HG02981 (cell line): ENCODE measurements at regions not wholly inside any gene's neighbourhood (a gene's known extent, or its start where the extent isn't known, plus 50 kb on each side); places are given as distances from the start of the nearest gene placed in this dataset.

Source experiments
- ATAC-seq: cut with Tn5 transposase; IDR thresholded peaks from one replicate; pipeline ENCODE4 v1.9.1; 2021; ENCODE audit warnings: mild to moderate bottlenecking, moderate library complexity; ENCODE audit not compliant: unreplicated experiment

DNA sequence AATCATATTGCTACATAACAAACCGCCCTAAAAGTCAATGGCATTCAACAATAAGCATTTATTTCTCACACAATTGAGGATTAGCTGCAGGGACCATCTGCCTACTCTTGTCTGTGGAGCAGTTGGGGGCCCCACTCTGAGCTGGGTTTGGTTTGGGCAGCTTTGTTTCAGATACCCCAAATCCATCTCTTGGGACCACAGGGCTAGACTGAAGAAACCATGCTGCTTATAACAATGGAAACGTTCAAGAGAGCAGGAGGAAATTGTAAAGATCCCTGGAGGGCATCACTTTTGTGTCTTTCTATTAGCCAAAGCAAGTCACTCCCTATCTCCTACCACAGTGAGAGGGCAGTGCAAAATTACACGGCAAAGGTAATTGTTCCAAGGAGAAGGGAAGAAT is 146.5 kb upstream of the MGAT5 start:
- no peak for ATAC-seq

DNA sequence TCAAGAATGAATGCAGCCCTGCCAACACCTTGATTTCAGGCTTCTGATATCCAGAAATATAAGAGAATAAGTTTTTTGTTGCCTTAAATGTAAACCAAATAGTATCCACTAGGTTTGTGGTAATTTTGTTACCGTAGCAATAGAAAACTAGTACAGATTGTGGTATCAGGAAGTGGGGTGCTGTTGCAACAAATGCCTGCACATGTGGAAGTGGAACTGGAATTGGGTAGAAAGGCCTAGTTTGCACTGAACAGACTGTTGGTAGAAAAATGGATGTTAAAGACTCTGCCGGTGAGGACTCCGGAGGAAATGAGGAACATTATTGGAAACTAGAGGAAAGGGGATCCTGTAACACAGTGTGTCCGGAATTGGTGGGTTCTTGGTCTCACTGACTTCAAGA is 145.8 kb upstream of the MGAT5 start:
- ATAC-seq: no peak

DNA sequence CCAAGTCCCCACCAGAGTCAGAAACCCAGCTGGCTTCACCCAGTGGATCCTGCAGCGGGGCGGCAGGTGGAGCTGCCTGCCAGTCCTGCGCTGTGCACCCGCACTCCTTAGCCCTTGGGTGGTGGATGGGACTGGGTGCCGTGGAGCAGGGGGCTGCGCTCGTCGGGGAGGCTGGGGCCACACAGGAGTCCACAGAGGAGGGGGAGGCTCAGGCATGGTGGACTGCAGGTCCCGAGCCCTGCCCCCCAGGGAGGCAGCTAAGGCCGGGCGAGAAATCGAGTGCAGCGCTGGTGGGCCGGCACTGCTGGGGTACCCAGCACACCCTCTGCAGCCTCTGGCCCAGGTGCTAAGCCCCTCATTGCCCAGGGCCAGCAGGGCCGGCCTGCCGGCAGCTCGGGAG is 144.6 kb upstream of the MGAT5 start:
- no peak for ATAC-seq

DNA sequence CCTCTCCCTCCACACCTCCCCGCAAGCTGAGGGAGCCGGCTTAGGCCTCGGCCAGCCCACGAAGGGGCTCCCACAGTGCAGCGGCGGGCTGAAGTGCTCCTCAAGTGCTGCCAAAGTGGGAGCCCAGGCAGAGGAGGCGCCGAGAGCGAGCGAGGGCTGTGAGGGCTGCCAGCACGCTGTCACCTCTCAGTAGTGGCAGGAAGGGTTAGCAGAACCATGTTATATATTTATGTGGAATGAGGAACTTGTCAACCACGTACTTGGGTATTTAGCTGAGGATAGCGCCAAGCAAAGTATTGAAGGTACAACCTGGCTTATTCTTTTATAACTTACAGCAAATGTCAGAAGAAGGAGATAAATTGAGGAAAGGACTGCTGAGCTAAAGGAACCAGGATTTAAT is 144.1 kb upstream of the MGAT5 start:
- ATAC-seq: no peak

DNA sequence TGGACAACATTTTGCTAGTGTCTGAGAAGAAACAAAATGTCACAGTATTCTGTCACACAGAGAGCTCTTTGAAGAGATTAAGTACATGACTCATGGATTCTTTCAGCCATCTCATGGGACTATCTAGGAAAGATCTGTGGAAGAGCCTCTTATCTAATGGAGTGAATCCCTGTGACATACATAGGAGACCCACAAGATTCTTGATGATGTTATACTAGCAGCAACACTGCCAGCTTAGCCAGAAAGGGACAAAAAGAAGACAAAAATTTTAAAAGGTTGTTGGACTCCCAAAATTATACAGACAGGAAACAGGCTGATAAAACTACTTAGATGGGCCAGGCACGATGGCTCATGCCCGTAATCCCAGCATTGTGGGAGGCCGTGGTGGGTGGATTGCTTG is 143.3 kb upstream of the MGAT5 start:
- ATAC-seq: no peak

DNA sequence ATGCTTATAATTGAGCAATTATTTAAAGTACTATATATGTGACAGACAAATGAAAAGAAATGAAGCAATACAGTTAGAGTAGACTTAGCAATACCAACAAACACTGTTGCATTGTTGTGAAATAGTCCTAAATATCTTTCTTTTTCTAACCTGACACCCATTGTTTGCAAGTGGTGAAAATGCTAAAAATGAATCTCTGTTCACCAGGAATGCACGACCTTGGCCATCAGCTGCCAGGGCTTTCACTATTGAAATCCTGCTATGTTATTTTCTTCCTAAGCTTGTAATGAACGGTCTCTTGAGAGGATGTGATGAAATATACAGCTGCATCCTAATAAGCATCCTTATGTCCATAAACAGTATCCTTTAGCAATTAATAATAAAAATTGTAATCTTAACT is 136.2 kb upstream of the MGAT5 start:
- ATAC-seq: no peak

DNA sequence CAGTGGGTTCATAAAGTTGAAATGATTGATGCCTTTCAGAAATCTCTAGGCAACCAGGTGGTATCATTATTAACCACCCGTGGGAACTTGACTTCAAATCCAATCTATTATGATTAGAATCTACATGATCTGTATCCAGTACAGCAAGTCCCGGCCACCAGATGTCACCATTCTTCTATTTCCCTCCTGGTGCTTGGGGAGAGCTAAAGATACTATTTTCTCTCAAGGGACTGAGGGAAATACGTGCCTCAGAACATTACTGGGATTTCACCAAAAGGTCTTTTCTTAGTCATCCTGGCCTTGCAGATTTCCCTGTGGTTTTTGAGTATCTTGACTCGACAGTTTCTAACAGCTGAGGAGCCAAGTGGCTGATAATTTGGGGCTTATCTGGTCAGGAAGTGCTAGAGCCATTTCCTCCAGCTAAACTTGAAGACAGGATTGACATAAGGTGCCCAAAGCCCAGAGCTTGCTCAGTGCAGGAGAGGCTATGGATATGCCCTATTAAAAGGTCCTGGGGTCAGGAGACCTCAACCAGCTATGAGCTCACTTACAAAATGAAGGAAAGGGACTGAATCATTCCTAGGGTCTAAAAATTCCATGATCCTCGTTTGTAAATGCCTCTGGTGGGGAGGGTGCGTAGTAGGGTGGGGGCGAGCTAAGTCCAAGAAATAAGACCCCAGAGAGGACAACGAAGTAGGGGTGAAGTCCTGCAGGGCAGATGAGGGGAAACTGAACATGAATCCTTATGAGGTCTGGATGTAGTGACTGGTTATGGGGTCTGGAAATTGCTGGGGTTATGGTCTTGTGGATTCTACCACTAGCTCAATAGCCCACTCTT is 135.4 kb upstream of the MGAT5 start:
- peak; percentile 39 for ATAC-seq

DNA sequence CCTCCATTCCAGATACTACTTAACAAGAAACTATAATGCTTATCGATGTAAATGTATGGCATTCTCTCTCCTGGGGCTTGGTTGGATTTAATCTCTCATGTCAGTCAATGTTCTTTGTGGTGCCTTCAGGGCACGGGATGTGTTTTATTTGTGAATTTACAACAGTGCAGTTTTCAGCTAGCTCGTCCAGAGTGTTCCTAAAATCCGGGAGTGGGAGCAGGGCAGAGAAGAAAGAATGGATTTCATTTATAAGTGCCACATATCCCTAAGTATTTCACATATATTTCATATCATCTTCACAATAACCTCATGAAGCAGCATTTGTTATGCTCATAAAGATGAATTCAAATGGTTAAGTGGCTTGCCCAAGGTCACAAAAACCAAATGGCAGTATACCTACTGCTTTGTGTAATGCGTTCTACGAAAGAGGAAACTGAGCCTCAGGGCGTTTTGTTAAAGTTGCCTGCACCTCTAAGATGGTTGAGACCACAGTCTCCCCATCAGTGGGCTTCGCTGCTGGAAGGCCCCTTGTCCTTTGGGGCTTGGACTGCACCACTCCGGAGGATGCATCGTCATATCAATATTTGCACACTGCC is 134.7 kb upstream of the MGAT5 start:
- ATAC-seq: peak; percentile 1

DNA sequence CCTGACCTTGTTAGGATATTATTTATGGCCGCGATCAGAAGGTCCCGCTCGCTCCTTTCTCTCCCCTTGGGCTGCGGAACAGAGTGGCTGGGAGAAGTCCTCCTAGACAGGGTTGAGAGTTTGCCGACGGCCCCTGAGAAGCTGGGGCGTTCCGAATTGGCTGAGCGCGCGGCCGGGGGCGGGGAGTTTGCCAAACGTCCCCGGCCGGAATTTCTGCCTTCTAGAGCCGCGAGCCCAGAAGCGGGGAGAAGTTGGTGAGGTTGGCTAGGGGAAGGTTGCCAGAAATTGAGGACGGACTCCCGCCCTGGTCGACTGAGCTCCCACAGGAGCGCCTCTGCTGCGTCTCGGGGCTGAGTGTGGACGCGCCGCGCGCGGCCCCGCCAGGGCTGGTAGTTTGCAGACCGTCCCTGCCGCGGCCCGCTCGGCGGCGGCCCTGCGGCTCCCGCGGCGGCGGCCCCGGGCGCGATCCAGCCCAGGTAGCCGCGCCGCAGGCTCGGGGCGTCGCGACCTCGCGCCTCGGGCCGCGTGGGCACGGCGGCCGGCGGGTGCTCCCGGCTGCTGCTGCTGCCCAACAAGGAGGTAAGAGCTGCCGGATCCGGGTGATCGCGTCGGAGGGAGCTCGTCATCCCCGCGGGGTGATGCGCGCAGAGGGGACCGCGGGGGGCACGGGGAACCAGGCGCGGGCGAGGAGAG is 134.0 kb upstream of the MGAT5 start:
- peak; percentile 50 for ATAC-seq

DNA sequence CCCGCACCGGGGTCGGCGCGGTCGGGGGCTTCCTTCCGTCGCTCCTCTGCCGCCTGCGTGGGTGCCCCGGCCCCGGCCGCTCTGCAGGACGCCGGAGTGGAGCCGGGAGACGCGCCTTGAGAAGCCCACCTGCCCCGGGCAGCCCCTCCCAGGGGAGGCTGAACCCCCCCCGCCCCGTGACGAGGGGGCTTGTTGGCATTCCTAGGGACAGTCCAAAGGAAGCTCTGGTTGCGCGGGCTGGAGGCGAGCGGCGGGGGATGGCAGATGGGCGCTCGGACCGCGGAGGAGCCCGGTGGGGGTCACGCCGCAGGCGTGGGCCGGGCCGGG is 133.5 kb upstream of the MGAT5 start:
- ATAC-seq: peak; percentile 1

DNA sequence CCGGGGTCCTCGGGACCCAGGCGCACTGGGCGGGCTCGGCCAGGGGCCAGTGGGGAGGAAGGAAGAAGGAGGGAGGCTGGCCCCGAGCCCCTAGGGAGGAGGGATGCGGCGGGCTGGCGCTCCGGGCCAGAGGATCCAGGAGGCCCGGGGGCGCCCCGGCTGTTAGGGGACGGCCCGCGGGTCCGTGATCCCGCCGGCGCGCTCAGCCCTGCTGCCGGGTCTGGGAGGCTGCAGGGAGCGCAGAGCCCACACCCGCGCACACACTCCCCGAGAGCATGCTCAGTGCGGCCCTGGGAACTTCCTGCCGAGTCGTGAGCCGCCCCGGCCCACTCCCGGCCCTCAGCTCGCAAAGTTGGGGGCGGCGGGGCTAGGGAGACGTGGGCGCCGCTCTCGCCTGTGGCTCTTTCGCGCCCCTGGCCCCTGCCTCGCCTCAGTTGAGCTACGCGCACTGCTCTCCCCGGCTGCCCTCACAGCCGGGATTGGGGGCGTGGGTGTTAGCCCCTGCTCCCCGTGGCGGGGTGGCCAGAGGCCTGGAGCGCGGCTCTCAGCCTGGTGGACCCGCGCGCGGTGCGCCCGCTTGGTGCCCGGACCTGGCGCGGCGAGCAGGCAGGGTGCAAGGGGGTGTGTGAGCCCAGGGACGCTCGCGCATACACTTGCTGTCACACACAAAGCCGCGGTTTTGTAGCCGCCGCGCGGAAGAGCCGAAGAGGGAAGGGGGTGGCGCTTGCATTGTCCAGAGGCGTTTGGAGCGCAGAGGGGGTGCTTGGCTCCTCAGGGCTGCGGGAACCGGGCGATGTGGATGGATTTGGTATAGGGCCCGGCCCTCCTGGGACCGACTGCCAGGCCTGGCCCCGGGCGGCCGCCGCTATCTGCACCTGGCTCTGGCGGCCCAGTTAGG is 132.9 kb upstream of the MGAT5 start:
- peak; percentile 36 for ATAC-seq

DNA sequence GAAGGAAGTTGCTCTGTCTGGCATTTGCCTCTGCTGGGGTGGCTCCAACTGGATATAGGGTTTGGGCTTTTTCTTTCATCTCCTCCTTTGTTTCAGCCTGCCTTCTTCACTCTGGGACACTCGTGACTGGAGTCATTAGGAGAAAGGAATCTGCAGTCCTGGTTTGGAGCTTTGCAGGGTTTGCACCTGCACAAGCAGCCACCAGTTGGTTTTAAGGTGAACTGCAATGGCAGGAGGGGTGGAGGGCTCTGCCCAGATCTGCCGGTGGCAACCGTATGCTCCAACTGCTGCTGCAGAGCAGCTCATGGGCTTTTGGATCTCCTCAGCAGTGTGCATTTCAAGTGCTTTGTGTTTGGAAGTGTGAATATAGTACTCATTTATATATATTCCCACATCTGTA is 131.3 kb upstream of the MGAT5 start:
- ATAC-seq: no peak

DNA sequence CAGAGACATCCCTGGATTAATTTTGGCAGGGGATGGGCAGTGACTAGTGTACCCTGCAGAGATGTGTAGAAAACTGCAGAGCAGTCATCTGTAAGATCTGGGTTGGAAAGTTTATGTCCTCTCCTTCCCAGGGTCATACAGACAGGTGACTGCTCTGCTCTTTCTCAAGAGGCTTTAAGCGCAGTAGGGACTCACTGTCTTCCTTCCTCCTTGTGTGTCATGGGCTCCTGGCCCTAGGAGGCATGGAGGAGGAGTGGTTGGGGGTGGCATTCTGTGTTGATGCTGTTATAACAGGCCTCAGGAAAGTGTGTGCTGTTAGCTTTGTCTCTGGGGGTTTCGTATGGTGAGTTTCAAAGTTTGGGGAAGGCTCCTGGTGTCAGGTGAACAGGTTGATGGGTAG is 130.5 kb upstream of the MGAT5 start:
- no peak for ATAC-seq

DNA sequence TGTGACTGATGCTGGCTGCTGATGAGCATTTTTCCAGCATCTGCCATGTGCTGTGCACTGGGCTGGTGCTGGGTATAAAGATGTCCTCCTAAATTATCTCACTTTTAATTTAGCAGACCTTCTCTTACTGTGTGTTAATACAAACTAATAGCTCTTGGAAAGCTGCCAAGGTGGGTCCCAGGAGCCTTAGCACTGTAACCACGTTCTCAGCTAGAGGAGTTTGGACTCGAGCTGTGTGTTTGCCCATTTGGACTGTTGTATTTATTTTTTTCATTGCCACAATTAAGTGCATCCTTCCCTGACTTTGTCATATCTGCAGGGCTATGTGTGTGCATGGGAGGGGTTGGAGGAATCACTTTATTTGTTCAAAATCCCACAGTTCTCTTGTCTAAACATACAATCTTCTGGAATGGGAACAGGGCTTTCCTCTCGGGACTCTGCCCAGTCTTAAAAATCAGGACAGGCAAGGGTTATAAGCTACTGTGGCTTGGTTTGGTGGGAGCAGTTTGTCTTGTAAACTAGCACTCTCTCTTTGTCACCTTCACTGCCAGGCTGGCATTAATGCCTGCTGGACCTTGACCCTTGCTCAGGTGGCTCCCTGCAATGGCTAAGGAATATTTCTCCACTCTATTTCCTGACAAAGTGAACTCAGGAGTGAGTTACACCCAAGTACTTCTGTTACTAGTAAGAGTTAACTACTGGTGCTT is 129.7 kb upstream of the MGAT5 start:
- ATAC-seq: no peak

DNA sequence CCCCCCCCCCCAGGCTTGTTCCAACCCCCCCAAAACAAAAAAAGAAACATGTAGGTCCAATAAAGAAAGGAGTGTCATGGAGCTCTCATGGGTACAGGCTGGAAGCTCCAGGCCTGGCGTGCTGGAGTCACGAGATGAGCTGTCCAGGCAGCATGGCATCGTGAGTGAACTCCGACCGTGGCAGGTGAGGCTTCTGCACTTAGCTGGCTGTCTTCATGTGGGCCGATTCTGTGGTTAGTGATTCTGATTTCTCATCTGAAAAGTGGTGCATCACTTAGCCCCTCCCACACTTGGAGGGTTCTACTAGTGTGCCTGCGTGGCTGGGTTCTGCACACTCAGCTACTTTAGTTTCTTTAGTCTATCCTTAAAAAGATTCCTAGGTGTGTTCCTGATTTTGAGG is 126.4 kb upstream of the MGAT5 start:
- no peak for ATAC-seq

DNA sequence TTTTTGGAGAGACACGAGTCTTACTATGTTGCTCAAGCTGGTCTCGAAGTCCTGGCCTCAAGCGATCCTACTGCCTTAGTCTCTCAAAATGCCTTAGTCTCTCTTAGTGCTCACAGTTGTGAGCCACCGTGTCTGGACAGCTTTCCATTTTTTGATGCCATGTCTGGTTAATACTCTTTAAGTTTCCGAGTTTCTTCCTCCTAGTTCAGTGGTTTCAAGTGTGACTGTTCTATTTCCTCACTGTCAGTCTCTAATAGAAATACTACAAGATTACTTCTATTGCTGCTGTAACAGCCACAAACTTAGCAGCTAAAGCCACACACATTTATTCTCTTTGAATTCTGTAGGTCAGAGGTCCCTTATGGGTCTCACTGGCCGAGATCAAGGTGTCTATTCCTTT is 125.1 kb upstream of the MGAT5 start:
- no peak for ATAC-seq

DNA sequence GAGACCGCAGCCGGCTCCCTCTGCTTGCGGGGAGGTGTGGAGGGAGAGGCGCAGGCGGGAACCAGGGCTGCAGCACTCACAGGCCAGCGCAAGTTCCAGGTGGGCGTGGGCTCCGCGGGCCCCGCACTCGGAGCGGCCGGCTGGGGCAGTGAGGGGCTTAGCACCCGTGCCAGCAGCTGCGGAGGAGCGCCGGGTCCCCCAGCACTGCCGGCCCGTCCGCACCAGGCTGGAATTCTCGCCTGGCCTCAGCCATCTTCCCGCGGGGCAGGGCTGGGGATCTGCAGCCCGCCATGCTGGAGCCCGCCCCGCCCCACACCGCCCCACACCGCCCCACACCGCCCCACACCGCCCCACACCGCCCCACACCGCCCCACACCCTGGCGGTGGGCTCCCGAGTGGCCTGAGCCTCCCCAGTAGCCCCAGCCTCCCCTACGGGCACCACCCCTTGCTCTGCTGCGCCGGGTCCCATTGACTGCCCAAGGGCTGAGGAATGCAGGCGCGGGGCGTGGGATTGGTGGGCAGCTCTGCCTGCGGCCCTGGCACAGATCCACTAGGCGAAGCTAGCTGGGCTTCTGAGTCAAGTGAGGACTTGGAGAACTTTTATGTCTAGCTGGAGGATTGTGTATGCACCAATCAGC is 123.9 kb upstream of the MGAT5 start:
- no peak for ATAC-seq

DNA sequence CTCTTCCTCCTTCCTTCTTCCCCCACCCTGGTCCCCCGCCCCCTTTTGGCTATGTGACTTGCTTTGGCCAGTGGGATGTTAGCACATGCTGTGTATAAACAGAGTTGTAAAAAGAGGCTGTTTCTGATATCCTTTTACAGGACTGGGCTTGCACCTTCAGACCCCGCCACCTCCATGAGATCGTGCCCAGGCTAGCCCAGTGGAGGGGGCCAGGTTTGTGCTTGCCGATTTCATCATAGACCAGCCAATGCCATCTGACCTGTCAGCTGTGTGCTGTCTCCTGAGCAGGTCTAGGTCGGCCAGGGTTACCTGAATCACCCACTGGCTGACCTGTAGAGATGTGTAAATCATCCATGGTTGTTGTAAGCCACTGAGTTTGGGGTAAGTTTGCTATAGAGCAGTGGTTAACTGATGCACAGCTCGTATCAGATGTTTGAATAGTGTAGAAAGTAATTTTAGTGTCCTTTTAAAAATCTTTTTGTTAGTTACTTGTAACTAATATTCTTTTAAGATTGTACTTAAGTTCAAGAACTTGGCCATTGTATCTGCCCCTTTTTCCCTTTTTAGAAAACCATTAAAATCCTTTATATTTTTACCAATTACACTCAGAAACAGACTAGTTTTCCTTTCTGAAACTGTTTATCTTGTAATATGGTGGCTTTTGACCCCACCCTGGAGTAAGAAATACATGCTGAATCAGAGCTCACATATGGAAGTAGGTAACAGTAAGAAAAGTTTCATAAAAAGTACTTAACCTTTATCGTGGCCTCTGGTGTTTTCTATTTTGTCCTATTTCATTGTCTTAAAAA is 122.0 kb upstream of the MGAT5 start:
- no peak for ATAC-seq

DNA sequence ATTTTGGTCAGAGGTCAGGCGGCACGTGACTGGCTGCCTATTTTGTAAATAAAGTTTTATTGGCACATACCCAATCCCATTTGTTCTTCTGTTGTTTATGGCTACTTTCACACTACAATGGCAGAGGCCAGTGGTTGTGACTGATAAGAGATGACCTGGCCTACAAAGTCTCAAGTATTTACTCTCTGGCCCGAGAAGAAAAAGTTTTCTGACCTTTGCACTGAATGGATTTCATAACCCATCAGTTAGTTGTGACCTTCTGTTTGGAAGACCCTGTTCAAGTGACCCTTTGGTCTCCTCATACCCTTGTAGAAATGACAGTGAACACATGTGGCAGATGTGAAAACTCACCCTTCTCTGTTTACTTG is 121.4 kb upstream of the MGAT5 start:
- ATAC-seq: no peak
